ENCODE measurements at regions not wholly inside any gene's neighbourhood (a gene's known extent, or its start where the extent isn't known, plus 50 kb on each side); places are given as distances from the start of the nearest gene placed in this dataset.
"Not testable (repeated sequence)": the region's sequence is repeated elsewhere in the genome, so short reads cannot be mapped to it uniquely, and the experiment has no call there.

DNA sequence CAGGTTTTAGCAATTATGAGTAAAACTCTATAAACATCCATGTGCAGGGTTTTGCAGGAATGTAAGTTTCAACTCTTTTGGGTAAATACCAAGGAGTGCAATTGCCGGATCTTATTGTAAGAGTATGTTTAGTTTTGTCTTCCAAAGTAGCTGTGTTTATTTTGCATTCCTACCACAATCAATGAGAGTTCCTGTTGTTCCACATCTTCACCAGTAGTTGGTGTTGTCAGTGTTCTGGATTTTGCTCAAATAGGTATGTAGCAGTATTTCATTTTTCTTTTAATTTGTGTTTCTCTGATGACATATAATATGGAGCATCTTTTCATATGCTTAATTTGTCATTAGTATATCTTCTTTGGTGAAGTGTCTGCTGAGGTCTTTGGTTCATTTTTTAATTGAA lies 185.1 kb upstream of the GALNT15 start:
- DNase-seq (ENCODE audit: low read depth in 2 of 2), result no peak

GRCh38 chr3:15993660-15994059 lies 180.8 kb upstream of the GALNT15 start:
- not testable (repeated sequence) for DNase-seq (ENCODE audit: low read depth in 2 of 2)

GRCh38 chr3:15996496-15996895 lies 178.0 kb upstream of the GALNT15 start:
- DNase-seq (ENCODE audit: low read depth in 2 of 2), result not testable (repeated sequence)

DNA sequence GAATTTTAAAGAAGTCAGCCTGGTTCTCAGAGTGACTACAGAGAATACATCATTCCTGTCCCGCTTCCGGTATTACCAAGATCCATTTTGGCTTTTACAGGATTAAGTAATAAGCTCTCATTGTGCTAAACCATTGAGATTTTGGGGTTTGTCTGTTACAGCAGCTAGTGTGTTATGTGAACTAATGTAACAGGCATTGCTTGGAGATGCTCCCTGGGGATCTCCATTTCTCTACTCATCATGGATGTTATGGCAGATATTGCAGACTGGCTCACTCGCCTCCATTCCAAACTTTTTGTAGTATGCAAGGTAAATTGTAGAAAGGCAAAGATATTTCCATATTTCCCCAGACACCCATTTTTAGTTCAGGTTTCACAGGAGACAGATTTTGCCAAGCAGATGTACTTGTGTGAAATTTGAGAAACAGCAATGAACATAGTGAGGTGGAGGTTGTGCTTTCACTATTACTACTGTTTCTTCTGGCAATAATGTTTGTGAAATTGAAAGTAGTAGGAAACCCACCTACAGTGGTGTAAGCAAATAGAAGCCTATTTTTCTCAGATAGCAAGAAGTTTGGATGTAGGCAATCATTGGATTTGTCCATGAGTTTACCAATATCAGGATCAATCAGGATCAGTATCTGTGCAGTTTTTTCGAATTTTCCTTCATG lies 177.1 kb upstream of the GALNT15 start:
- no peak for DNase-seq (ENCODE audit: low read depth in 2 of 2)

DNA sequence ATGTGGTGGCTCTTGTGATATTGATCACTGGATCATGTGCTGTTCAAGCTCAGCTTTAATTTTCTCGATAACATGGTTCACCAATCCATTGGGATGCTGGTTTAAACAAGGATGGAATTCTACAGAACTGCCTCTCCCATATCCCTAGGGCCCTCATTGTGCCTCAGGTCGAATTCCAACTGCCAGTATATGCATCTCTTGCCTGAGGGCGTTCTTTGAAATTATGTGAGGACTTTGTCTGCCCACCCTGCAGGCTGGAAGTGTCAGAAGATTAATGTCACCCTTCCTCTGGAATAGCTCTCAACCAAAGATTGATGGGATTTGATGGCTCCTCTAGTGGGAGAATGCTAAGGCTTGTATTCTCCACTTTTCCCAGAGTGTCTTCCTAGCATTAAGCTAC lies 175.6 kb upstream of the GALNT15 start:
- no peak for DNase-seq (ENCODE audit: low read depth in 2 of 2)

DNA sequence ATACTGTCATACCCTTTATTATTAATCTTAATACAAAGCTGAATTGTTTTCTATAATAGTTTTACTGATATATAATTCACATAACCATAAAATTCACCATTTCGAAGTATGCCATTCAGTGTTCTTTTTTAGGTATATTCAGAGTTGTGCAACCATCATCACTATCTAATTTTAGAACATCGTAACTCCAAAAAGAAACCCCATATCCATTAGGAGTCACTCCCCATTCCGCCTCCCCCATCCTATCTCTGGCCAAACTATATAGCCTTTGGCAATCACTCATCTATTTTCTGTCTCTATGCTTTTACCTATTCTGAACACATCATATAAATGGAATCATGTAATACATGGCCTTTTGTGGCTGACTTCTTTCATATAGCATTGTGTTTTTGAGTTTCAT lies 169.7 kb upstream of the GALNT15 start:
- no peak for DNase-seq (ENCODE audit: low read depth in 2 of 2)

DNA sequence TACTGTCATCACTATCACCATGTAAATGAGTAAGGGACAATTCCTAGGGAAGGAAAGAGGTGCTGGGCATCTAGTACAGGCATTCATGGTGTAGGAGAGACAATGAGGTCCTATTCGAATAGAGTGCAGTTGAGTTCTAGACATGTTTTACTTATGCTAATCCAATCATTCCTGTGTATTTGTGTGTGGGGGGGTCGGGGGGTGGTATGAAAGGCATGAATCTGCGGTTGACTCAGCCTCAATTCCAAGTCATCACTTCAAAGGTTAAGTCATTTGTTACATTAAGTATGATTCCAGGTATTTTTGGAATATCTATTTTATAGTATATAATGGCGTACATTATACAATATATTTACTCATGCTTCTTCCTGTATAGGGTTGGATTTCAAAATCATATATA lies 163.1 kb upstream of the GALNT15 start:
- DNase-seq (ENCODE audit: low read depth in 2 of 2), result no peak

GRCh38 chr3:16012086-16012485 lies 162.4 kb upstream of the GALNT15 start:
- no peak for DNase-seq (ENCODE audit: low read depth in 2 of 2)

GRCh38 chr3:16013568-16013967 lies 160.9 kb upstream of the GALNT15 start:
- no peak for DNase-seq (ENCODE audit: low read depth in 2 of 2)

DNA sequence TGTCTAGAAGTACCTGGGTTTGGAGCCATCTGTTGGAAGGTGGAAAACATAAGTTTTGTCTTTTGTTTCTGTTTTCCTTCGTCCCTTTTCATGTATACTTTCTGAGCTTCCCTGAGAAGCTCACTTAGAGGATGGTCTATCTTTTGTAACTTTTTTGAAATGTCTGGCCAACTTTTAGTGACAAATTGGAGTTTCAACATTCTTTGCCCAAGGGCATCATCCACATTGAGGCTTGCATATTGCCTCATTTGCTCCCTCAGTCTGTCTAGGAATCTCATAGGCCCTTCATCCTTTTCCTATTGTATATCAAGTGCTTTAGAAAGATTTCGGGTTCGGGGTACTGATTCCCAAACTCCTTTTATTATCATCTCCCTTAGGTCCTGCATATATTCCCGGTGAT lies 152.7 kb upstream of the GALNT15 start:
- DNase-seq (ENCODE audit: low read depth in 2 of 2), result not testable (repeated sequence)

DNA sequence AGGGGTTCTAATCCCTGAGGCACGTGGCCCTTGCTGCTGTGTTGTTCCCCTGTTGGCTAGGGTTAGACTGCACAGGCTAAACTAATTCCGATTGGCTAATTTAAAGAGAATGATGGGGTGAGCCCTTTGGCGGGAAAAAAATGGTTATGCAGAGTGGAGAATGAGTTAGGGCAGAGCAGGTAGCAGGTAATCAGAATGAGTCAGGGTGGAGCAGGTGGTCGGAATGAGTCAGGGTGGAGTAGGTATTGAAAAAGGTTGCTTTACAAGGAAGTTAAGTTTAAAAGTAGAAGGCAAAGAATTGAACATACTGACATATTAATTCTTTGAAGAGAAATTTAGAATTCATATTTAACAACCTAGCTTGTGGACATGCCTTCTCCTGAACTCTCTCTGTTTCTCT lies 150.6 kb upstream of the GALNT15 start:
- not testable (repeated sequence) for DNase-seq (ENCODE audit: low read depth in 2 of 2)

DNA sequence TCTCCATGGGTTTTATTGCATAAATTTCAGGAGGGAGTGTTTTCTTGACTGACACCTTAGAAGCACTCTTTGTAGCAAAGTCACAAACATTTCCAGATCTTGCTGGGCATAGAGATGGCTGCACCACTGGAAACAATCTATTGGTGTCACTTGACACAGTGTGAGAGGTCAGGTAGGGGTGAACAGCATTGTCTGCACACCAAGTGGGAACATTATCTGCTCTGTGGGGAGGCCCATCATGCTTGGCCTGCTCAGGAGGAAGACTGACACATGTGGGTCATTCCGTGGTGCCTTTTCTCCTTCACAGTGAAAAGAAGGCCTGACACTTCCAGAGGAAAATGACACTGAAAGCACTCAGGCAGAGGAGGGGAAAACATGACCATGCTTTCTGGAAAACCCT lies 149.9 kb upstream of the GALNT15 start:
- DNase-seq (ENCODE audit: low read depth in 2 of 2), result no peak

DNA sequence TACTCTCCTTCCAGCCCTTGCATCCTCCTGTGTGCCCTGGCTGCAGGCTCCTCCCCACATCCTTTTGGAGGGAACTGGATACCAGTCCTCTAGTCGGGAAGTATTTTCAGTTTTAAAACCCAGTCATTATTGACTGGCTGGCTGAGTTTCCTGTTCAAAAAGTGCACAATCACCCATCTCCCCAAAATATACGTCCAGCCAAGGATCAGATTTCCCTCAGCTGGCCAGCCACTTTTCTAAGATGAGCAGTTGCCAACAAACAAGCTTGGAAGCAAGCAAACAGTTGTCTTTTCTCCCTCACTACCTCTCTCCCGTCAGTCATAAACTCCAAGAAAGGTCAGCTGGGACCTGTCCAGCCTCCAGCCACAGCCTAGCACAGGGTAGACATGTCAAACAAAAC lies 147.7 kb upstream of the GALNT15 start:
- DNase-seq (ENCODE audit: low read depth in 2 of 2), result no peak

- DNase-seq (ENCODE audit: low read depth in 2 of 2), result no peak
Measured at GRCh38 chr3:16028604-16029003, 145.9 kb upstream of the GALNT15 start.

GRCh38 chr3:16030342-16030741 lies 144.1 kb upstream of the GALNT15 start:
- DNase-seq (ENCODE audit: low read depth in 2 of 2), result no peak

- DNase-seq (ENCODE audit: low read depth in 2 of 2), result no peak
Measured at GRCh38 chr3:16031434-16031833, 143.0 kb upstream of the GALNT15 start.

GRCh38 chr3:16033889-16034687 lies 140.4 kb upstream of the GALNT15 start:
- no peak for DNase-seq (ENCODE audit: low read depth in 2 of 2)

DNA sequence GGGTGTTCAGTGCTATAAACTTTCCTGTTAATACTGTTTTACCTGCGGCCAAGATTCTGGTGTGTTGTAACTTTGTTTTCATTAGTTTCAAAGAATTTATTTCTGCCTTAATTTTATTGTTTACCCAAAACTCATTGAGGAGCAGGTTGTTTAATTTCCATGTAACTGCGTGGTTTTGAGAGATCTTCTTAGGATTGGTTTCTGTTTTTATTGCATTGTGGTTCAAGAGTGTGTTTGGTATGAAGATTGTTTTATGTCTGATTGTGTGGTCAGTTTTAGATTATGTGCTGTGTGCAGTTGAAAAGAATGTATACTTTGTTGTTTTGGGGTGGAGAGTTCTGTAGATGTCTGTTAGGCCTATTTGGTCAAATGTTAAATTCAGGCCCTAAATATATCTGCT lies 133.5 kb upstream of the GALNT15 start:
- no peak for DNase-seq (ENCODE audit: low read depth in 2 of 2)

GRCh38 chr3:16048435-16049318 lies 125.8 kb upstream of the GALNT15 start:
- DNase-seq (ENCODE audit: low read depth in 2 of 2), result no peak

DNA sequence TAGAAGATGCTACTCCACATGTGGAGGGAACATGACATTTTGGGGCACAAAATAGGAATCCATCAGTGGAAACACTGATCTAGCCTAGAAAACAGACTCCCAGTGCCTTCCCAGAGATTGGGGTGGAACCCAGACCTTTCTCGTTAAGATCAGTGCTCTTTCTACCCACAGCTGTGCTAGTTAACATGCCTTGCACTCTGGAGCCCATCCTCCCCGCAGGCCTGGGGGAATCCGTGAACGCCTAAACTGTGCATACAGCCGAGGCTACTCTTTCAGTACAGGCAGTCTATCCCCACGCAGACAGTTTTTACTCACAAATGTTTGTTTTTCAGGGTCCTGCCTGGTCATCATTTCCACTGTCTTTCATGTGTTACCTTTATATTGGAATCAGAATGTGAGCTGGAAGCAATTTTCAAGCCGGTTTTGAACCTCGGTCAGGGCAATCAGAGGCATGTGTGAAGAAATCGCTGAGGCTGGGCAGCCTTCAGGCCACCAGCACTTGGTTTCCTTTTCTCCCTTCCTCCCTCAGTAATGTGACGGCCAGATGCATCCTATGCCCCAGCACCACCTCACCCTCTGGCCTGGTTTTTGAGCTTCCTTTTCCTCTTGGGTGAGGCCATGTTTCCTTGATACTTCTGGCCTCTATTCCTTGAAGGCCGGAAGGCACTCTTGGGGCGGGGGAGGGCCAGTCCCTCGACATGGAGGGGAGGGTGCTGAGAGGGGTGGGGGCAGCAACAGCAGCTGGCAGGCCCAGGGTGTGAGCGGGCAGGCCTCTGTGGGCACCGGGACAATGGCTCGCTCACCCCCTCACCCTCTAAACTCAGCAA lies 123.6 kb upstream of the GALNT15 start:
- DNase-seq (ENCODE audit: low read depth in 2 of 2), result no peak

DNA sequence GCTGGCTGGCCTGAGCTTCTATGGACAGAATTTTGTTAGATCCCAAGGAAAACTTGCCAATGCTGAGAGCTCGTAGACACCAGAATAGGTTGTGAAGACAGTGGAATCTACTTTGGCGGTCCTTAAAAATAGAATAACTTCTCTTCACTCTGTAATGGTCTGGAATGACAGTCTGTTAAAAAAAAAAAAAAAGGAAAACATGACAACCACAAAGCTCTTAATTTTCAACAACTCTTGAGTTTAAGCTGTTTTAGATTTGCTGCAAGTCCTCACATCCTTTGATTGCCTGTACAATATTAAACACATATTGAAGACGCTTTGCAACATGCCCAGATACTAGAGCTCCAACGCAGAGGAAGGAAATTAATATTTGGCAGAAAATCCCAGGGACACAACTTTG lies 122.8 kb upstream of the GALNT15 start:
- no peak for DNase-seq (ENCODE audit: low read depth in 2 of 2)

GRCh38 chr3:16052964-16053363 lies 121.5 kb upstream of the GALNT15 start:
- DNase-seq (ENCODE audit: low read depth in 2 of 2), result no peak
